NCI-H128 (cell line): ENCODE measurements at regions not wholly inside any gene's neighbourhood (a gene's known extent, or its start where the extent isn't known, plus 50 kb on each side); places are given as distances from the start of the nearest gene placed in this dataset.

Source experiments
- DNase-seq: peaks from one replicate; lab custom pipeline; 2025; ENCODE audit not compliant: unreplicated experiment; lab: John Stamatoyannopoulos, UW

DNA sequence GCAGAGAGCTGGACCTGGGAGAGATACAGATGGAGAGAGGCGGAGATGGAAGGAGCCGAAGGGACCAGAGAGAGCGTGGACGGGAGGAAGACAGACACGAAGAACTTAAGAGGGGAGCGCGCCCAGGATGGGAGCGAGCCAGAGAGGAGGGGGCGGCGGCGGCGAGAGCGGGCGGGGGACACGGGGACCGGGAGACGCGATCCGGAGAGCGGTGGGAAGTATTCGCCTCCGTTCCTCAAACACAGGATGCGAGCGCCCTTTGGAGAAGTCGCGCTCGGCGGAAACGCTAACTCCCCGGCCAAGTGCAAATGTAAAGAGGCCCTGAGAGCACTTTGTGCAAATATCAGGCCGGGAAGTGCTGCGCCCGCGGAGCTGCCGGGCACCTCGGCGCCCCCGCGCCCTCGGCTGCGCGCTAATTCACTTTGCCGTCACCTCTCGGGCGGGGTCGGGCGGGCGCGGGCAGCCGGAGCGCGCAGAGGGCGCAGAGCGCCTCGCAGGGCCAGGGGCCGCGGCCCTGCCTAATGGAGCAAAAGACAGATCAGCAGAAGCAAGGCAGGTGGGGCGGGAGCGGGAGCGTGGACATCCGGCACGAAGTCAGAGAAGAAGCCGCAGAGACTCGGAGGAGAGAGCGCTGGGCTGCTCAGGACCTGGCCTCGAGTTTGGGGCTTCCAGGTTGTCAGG, 281.2 kb downstream of the RRAGC start:
- no peak for DNase-seq

DNA sequence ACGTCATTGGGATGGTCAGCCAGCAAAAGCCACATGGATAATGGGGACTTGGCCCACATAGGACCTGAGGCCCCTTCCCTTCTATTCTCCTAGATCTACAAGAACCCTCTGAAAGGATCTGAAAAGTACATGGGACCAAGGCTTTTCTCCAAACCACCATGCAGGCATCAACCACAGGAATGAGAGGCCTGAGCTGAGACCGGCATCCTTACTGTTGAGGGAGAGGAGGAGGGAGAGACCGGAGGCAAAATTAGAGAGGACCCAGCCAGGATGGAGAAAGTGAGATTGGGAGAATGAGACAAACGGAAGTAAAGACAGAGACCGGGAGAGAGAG, 281.7 kb downstream of the RRAGC start:
- DNase-seq: no peak

DNA sequence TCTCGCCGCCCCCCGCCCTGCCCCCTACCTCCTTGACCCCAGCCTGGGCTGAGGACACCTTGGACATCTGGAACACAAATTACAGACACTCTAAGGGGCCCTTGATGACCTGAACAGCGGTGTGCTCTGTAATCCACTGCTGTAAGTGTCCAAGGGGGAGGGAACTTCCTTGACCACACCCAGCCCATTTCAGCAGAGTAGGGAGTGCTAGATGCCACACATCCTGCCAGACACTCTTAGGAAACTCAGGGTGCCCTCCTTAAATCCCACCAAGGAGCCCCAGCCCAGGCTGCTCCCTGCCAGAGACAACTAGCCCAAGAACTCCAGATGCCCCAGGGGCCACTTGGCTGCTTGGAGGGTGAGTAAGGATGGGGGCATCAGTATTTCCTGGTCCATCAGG, 282.2 kb downstream of the RRAGC start:
- no peak for DNase-seq

DNA sequence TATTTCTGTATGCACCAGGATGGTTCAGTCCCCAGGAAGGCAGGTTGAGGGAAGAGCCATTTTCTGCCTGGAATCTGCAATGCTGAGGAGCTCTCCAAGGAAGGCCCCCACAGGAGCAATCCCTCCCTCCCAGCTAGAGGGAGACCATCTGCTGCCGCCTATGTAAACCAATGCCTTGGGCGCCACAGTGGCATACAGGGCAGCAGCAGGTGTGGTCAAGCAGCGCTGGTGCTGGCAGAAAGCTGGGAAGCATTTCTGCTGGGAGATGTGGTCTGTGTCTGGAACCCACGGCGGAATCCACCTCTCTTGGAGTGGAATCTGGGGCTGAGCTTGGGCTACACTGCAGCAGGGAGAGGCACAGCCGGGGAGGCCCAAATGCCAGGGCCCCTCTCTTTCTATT, 283.3 kb downstream of the RRAGC start:
- no peak for DNase-seq

GRCh38 chr1:38571726-38572125, 287.8 kb downstream of the RRAGC start:
- no peak for DNase-seq

DNA sequence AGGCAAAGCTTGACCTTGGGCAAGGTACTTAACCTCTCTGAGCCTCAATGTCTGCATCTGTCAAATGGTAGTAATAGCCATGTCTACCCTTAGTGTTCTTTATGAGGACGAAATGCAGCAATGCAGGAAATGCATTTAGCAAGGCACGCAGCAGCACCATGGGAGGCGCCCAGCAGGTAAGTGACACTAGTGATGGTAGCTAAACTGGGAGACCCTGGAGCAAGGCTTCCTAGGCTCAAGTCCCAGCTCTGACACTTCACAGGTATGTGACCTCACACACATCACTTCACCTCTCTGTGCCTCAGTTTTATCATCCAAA, 289.0 kb downstream of the RRAGC start:
- no peak for DNase-seq

GRCh38 chr1:38569932-38570656, 289.5 kb downstream of the RRAGC start:
- no peak for DNase-seq

DNA sequence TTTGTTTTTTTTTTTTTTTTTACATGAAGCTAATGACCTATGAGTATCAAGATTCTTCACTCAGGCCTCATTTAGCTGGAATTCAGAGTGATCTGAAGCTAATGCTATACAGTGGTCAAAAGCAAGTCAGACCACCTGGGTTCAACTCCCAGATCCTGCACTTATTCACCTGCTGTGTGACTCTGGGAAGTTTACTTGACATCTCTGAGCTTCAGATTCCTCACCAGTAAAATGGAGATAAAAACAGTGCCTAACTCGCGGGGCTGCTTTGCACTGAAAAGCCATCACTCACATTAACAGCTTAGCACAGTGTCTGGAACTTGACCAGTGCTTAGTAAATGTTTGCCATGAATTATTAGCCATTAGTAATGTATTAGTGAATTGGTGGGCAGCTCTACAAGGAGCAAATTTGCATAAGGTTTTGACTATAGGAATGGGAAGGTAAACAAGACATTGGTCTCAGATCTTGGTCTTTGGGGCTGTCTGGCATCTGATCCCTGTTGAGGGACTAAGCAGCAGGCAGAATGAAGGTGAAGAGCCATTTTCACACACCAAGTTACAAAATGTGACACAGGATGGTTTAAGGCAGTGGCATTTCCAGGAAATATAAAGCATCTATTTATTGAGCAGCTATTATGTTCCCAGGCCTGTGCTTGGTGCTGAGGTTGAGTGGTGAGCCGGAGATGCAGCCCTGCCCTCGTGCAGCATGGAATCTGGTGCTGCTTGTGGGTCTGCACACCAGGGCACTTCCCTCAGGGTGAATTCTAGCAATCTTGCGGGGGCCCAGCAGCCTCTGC, 291.3 kb downstream of the RRAGC start:
- DNase-seq: no peak

DNA sequence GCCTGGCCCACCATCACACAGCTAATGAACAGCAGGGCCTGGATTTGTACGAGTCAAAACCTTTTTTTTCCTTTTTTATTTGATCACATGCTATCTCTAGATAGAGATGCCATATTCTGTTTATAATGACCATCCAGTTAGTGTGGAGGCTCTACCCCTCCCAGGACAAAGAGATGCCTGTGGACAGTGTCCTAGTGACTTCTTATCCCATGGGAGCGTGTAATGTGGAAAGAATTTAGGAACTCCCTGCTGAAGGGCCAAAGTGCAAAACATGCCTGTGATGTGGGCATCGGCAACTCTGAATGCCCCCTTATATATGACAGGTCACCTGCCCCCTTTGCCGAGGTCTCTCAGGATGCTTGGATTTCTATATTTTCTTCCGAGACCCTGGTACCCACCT, 292.2 kb downstream of the RRAGC start:
- no peak for DNase-seq

DNA sequence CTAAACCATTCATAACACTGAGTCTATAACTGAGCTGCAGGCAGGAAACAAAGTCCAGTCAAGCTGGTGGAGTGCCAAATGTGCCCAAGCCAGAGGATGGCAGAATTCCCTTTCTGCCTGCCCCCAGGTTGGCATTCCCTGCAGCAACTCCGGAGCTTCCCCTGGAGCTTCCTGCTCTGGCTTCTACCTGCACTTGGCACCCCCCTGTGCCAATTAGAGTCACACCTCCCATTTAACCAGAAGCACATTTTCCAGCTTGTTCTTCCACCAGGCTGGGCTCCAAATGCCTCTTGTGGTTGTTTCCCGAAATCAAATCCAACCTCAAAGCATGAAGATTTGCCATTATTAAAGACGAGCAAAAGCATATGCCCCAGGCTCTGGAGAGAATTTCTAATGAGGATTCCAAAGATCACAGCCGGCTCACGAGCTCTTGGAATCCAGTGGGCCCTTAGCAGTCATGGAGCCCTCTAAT, 294.5 kb downstream of the RRAGC start:
- DNase-seq: no peak

DNA sequence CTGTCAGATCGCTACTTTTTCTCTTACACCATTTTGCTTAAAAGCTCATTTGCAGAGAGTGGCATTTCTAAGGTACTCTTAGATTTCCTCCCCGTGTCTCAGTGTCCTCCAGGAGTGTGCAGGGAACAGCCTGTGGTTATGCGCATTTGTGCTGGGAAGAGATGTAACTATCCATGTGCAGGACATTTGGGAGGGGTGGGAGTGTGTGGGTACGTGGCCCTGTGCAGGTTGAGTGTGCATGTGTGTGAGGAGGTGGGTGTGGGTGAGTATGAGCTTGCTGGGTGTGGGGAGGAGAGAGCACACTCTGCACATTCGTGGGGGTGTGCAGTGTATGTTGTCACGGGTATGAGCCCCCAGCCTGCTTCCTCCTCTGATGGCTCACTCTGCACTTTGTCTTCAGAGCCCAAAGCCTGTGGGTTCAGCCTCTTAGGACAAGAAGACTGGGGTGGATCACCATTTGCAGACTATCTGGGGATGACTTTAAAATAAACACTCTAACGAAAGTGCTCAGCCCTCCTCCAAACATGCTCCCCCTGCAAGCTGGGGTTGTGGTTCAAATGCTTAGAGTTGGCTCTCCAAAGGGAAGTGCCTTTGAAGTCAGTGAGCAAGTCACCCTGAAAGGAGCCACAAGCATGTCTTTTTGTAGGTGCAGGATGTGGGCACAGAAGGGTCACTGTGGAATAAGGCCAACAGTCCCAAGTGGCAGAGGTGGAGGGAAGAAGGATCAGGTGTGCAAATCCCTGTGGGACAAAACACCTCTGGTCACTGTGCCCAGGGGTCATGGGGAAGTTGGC, 295.4 kb downstream of the RRAGC start:
- DNase-seq: no peak

DNA sequence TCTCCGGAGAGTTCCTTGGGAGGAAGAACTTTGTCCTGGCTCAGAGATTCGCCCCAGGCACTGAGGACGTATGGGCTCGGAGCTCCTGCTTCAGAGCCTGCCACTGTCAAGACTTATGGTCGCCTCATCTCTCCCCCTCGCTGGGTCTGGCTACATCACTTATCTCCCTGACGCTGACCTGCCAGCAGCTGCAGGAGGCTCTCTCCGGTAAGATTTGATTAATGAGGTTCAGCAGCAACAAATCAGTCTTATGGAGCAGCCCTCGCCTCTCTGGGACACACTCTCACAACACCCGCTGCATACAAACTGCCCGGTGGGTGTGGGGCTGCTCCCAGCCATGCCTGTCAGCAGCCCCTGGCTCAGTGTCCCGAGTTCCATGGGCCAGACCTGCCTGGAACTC, 297.8 kb downstream of the RRAGC start:
- no peak for DNase-seq

DNA sequence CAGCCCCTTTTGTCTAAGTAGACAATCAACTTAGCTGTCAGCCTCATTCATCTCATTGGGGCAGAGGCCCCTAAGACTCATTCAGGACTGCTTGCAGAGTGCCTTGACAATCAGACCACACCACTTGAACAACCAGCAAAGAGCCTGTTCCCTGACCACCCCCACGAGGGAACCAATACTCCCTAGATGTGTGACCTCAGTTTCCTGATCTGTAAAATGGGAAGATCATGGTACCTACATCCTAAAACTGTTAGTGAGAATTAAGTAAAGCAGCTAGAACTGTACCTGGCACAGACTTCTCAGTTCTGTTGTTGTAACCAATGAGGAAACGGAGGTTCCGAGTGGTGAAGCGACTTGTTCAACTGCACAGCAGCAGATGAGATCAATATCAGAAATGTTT, 298.5 kb downstream of the RRAGC start:
- DNase-seq: no peak

DNA sequence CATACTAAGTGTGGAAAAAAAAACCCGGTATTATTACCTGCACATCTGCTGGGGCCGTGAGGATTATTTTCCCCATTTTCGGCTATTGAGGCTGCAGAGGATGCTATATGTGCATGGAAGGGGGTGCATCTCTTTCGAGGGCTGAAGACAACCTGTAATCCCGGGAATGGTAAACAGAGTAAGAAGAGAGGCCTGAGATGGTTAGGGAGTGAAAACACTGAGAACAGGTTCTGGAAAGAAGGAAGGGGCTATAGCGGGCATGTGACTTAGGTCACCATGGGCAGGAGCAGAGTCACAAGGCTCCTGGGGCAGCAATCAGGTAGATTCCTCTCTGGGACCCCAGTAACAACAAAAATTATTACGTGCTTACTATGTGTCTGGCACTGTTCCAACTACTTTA, 299.1 kb downstream of the RRAGC start:
- DNase-seq: no peak

- no peak for DNase-seq
These were observed 300.0 kb downstream of the RRAGC start for GRCh38 chr1:38559446-38560165.

DNA sequence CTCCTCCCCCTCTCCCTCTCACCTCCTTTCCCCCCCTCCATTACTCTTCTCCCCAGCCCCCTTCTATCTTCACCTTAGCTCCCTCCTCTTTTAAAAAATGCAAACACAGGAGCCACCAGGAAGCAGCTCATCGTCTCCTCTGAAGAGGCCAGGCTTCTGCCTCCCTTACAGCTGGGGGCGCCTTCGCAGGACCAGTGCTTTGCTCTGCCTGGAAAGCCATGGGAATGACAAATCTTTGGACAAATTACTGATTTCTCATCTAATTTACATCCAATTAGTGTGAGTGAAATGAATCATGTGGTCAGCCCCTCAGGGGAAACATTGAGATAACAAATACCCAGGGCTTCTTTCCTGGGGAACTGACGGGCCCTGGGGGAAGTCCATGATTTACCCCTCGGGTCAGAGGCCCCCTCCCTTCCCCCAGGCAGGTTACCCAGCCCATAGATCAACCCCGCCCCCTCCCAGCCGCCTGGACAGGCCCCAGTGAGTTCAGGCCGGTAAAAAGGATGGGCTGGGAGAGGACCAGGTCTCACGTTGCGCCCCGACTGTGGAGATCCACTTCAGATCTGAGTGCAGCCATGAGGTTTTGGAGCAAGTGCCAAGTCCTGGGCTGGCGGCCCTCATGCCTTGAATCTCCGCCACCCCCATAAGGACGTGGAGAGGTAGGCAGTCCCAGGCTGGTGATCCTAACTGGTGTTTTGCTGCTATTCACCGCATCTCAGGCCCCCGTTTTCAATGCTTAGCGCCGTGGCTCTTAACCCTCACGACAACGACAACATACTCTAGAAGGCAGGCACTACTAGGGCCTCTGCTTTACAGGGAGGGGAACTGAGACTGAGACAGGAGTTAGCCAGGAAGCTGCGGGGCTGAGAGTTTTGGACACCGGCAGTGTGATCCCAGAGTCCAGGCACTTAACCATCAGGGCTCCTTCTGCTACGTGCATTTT, 300.8 kb downstream of the RRAGC start:
- no peak for DNase-seq

GRCh38 chr1:38558055-38558454, 301.5 kb downstream of the RRAGC start:
- DNase-seq: no peak

DNA sequence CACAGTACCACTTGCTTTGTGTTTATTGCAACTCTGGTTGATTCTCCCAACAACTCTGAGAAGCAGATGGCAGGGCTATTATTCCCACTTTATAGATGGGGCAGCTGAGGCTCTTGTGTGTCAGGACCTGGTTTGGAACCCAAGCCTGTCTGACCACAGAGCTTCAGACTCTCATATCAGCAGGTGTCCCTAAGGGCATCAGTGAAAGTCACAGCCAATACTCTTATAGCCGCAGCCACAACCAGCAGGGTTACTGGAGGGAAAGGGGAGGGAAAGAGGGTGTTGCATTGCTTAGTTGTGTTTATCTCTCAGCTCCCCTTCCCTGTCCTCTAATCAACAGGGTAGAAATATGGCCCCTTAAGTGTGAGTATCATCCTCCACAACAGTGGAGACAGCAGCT, 304.0 kb downstream of the RRAGC start:
- no peak for DNase-seq

GRCh38 chr1:38555130-38555529, 304.4 kb downstream of the RRAGC start:
- no peak for DNase-seq
